ENCODE measurements at regions not wholly inside any gene's neighbourhood (a gene's known extent, or its start where the extent isn't known, plus 50 kb on each side); places are given as distances from the start of the nearest gene placed in this dataset.

GRCh38 chr9:13493697-13494096, 214.2 kb upstream of the MPDZ start:
- TF ChIP-seq CTCF (conservative IDR thresholded peaks at IDR 0.05; ENCODE audit: low read depth, low read length): no peak
- H3K4me3 ChIP-seq (ENCODE audit: low read depth, low read length): no peak overlapping the region
- no peak for DNase-seq (ENCODE audit: low read depth)

- no peak overlapping the region for H3K4me3 ChIP-seq (ENCODE audit: low read depth, low read length)
- TF ChIP-seq CTCF (conservative IDR thresholded peaks at IDR 0.05; ENCODE audit: low read depth, low read length): no peak
- no peak for DNase-seq (ENCODE audit: low read depth)
Measured at GRCh38 chr9:13491493-13492424, 212.3 kb upstream of the MPDZ start.

DNA sequence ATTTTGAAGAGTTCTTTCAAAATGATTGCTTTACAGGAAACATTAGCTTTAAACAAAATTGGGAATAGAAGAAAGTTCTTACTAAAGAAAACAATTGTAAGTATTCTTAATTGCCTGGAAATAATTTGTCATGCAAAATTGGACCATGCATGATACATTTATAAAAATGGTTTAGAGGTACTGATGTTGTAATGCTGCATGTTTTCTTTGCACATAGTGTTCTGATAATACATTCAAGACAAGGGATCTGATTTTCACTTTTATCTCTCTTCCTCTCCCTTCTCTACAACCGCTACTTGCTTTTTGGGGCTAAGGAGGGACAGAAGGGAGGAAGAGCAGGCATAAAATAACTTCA, 211.6 kb upstream of the MPDZ start:
- no peak for TF ChIP-seq CTCF (conservative IDR thresholded peaks at IDR 0.05; ENCODE audit: low read depth, low read length)
- no peak overlapping the region for H3K4me3 ChIP-seq (ENCODE audit: low read depth, low read length)
- peak; percentile 13 for DNase-seq (ENCODE audit: low read depth)

DNA sequence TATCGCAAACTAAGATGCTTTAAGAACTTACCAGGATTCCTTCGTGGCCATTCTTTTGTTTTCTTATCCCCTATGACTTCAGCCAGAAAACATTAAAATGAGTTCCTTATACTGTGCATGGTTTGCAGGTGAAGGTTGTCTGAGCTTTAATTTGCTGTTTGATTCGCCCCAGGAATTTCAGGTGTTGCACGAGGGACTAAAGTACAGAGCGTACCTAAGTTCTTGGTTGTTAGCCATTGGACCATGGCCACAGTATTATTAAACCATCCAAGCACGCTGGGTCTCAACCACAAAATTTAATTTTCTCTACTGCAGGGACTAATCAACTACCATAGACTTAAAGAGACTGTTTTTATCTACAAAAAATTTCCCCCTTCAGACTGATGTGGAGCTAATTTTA, 208.4 kb upstream of the MPDZ start:
- no peak for TF ChIP-seq CTCF (conservative IDR thresholded peaks at IDR 0.05; ENCODE audit: low read depth, low read length)
- H3K4me3 ChIP-seq (ENCODE audit: low read depth, low read length): no peak overlapping the region
- no peak for DNase-seq (ENCODE audit: low read depth)

GRCh38 chr9:13487498-13487897, 208.0 kb upstream of the MPDZ start:
- no peak overlapping the region for H3K4me3 ChIP-seq (ENCODE audit: low read depth, low read length)
- no peak for TF ChIP-seq CTCF (conservative IDR thresholded peaks at IDR 0.05; ENCODE audit: low read depth, low read length)
- DNase-seq (ENCODE audit: low read depth): no peak

- DNase-seq (ENCODE audit: low read depth): no peak
- no peak for TF ChIP-seq CTCF (conservative IDR thresholded peaks at IDR 0.05; ENCODE audit: low read depth, low read length)
- no peak overlapping the region for H3K4me3 ChIP-seq (ENCODE audit: low read depth, low read length)
Measured at GRCh38 chr9:13487071-13487470, 207.6 kb upstream of the MPDZ start.

DNA sequence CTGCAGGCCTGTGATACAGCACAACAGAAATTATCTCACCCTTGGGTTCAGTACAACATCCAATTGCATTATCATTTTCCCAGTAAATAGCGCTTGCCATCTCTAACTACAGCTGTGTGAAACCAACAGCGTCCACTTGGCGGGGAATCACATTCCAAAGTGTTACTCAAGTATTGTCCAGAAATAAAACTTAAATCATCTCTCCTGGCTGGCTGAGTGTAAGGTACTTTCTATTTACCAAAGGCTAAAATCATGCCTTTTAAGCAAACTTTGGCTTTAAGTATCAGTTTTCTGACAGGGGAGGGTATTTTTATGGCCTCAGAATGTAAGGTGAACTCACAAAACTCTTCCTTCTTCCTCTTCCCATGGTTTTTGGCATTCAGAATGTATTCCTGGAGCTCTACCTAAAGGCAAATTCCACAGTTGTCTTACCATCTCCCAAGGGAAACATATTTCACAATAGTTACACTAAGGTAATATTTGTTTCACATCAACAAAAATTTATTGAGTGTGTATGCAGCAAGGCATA, 205.6 kb upstream of the MPDZ start:
- H3K4me3 ChIP-seq (ENCODE audit: low read depth, low read length): no peak overlapping the region
- peak; percentile 25 for TF ChIP-seq CTCF (conservative IDR thresholded peaks at IDR 0.05; ENCODE audit: low read depth, low read length)
- DNase-seq (ENCODE audit: low read depth): peak; percentile 90

Measured in choroid plexus epithelial cell (primary cell).